GM20000 (cell line): ENCODE measurements at regions not wholly inside any gene's neighbourhood (a gene's known extent, or its start where the extent isn't known, plus 50 kb on each side); places are given as distances from the start of the nearest gene placed in this dataset.

Experiments
- DNase-seq: peaks from one replicate; pipeline ENCODE4 v3.0.0; 2012; ENCODE audit warnings: low spot score
- CTCF ChIP-seq: IDR thresholded peaks from 2 replicates; pipeline ENCODE4 v1.5.1; 2012; ENCODE audit warnings: mild to moderate bottlenecking, control low read depth; ENCODE audit errors: extremely low read depth, missing control alignments

DNA sequence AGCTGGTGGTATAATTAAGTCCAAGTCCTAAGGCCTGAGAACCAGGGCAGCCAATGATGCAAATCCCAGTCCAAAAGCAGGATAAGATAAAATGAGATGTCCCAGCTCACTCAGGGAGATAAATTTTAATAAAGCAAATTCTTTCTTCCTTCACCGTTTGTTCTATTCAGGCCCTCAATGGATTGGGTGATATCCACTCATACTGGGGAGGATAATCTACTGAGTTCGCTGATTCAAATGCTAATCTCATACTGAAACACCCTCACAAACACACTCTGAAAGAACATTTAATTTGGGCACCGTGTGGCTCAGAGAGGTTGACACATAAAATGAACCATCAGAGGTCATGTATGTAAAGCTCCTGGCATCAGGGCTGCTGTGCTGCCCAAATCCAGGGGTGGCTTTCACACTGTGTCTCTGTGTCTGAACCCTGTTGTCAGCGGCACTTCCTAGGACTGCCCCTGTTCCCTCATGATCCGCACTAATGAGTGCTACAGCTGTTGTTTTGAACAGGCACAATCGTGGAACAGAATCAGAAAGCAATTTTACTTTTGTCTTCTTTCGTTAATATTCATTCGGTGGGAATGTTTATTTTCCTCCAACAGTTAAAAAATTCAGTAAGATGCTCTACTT, 428.5 kb upstream of the FBXO33 start:
- DNase-seq = no peak
- no peak for TF ChIP-seq CTCF

GRCh38 chr14:39859314-39859713, 427.1 kb upstream of the FBXO33 start:
- DNase-seq = no peak
- TF ChIP-seq CTCF = no peak

- DNase-seq = no peak
- no peak for TF ChIP-seq CTCF
Measured at GRCh38 chr14:39857376-39858055, 425.3 kb upstream of the FBXO33 start.

- no peak for DNase-seq
Measured at GRCh38 chr14:39853441-39853840, 421.2 kb upstream of the FBXO33 start.

DNA sequence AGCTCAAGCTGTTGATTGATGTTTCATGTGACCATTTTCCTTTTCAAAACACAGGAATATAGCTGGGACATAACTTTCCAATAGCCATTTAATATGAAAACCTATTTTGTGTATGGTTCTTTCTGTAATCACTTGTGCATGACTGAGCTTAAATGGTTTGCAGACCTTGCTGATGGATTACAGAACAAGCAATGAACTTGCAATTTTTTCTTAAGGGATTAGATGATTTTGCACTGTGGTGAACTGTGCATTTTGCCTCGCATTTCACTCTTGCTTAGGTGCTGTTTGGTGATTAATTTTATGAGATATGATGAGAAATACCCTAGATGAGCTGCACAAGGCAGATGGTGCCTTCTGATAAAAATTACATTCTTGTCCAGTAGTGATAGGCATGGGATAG, 419.0 kb upstream of the FBXO33 start:
- no peak for DNase-seq
- TF ChIP-seq CTCF = no peak

More at GRCh38 chr14:39853441-39853840, 421.2 kb upstream of the FBXO33 start:
- TF ChIP-seq CTCF = no peak

GRCh38 chr14:39847852-39848251, 415.6 kb upstream of the FBXO33 start:
- no peak for TF ChIP-seq CTCF

GRCh38 chr14:39847194-39847593, 415.0 kb upstream of the FBXO33 start:
- DNase-seq = no peak
- TF ChIP-seq CTCF = no peak

More at GRCh38 chr14:39847852-39848251, 415.6 kb upstream of the FBXO33 start:
- DNase-seq = no peak
